Loucy (cell line): ENCODE measurements at regions not wholly inside any gene's neighbourhood (a gene's known extent, or its start where the extent isn't known, plus 50 kb on each side); places are given as distances from the start of the nearest gene placed in this dataset.

ENCODE experiments used
- CTCF ChIP-seq: fragments of 200-600 bp; sonication (generic); conservative IDR thresholded peaks from 2 replicates; pipeline ENCODE4 v1.5.1; 2014; ENCODE audit warnings: mild to moderate bottlenecking, antibody characterized with exemption, low read length
- EZH2phosphoT487 ChIP-seq: fragments of 200-600 bp; IDR thresholded peaks from 2 replicates; pipeline ENCODE4 v1.6.1; 2018; ENCODE audit warnings: antibody characterized with exemption, mild to moderate bottlenecking, moderate library complexity, borderline replicate concordance

GRCh38 chrX:79511799-79512198 lies 144.7 kb upstream of the ITM2A start:
- no peak for TF ChIP-seq CTCF
- TF ChIP-seq EZH2phosphoT487 = no peak
